GM12872 (cell line): ENCODE measurements at regions not wholly inside any gene's neighbourhood (a gene's known extent, or its start where the extent isn't known, plus 50 kb on each side); places are given as distances from the start of the nearest gene placed in this dataset.

Source experiments
- CTCF ChIP-seq: IDR thresholded peaks from 3 replicates; pipeline ENCODE4 v1.5.1; 2011; ENCODE audit warnings: low read depth, mild to moderate bottlenecking, low read length, moderate library complexity; ENCODE audit not compliant: insufficient read depth

DNA sequence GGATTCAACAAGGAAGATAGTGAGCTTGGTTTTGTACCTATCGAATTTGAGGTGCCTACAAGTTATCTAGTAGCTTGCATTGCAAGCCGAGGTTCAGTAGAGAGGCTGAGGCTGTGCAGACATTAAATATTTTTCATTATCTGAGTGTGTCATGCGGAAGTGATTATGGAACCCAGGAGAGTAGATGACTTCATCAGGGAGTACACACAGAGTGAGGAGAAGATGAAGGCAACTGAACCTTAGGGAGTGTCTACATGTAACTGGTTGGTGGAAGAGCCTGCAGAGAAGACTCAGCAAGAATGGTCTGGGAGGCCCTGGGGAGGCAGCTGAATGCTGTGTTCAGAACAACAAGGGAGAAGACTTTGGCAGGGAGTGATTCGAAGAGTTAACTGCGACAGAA, 393.9 kb downstream of the ARHGEF28 start:
- no peak for TF ChIP-seq CTCF

- TF ChIP-seq CTCF = no peak
These were observed 391.8 kb downstream of the ARHGEF28 start for GRCh38 chr5:74017786-74018211.

DNA sequence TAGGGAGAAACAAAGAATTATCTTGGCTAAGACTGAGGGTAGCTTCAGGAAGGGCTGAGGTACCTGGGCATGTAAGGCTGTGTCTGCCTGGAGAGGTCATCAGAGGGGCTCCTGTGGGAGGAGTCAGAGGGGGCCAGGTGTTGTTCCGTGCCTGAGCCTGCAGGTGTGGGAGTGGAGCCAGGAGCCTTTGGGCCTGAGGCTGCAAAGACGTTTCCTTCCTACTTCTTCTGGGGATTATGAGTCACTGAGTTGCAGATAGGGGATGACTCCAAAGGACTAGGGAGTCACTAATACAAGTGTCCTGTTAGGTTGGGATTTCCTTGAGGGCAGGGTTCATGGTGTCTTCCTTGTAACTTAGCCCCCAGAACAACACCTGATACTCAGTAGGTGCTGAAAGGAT, 391.1 kb downstream of the ARHGEF28 start:
- no peak for TF ChIP-seq CTCF

- TF ChIP-seq CTCF = peak; percentile 67
These were observed 390.4 kb downstream of the ARHGEF28 start for GRCh38 chr5:74016373-74016772.

GRCh38 chr5:74015716-74016115, 389.7 kb downstream of the ARHGEF28 start:
- TF ChIP-seq CTCF = no peak

- TF ChIP-seq CTCF = no peak
These were observed 387.2 kb downstream of the ARHGEF28 start for GRCh38 chr5:74013222-74013621.

- TF ChIP-seq CTCF = no peak
These were observed 383.5 kb downstream of the ARHGEF28 start for GRCh38 chr5:74009502-74009901.

DNA sequence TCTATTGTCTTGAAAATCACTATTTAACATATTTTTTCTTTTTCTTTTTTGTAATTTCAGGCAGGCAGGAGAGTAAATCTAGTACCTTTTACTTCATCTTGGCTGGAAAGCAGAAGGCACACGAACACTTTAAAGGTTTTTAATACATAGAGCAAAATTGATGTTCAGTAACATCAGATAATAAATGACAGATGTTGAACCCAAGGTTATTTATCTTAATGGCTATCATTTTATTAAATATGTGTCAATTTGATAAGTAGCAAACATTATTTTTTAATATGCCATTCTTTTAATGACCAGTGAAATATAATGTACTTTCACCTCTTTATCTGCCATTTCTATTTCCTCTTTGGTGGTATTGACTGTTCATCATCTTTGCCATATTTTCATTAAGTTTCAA, 381.2 kb downstream of the ARHGEF28 start:
- no peak for TF ChIP-seq CTCF
